ENCODE measurements at regions not wholly inside any gene's neighbourhood (a gene's known extent, or its start where the extent isn't known, plus 50 kb on each side); places are given as distances from the start of the nearest gene placed in this dataset.

DNA sequence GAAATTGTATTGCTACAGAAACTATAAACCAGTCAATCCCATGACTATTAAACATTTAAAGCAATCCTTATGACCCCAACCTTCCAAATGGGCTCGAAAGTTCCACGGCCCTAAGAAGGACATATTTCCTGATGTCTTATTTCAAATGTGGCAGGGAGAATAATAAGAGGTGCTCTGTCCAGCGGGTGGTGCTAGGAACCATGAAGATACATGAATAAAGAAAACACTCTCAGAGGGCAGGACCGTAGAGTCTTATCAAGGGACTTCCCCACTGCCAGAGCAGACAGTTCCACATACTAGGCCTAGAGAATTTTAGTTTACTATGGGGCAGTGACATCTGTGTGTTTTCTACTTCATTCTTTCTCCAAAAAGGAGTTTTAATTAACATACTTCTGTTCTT, 187.1 kb upstream of the PIK3C3 start:
- dilution Hi-C loops (cut with MboI; ENCODE audit: extremely low pct_ligation_motif_present, low sequenced_read_pairs) (no loop called here), intact Hi-C loops (cut with micrococcal nuclease) (no loop called here)
- H3K9me3 ChIP-seq (replicated peaks; ENCODE audit: control insufficient read depth, insufficient read depth, low read length): no peaks in the 10 kb centered on the region
- POLR2A ChIA-PET: no interaction called here
- FAIRE-seq: no peak
- no peaks in the 10 kb centered on the region for H3K9me1 ChIP-seq (replicated peaks; ENCODE audit: control insufficient read depth, extremely low read depth, insufficient read depth, low read length)
- H4K20me1 ChIP-seq (replicated peaks; ENCODE audit: control insufficient read depth, extremely low read depth, insufficient read depth, low read length): no peaks in the 10 kb centered on the region
- H3K27me3 ChIP-seq (ENCODE audit: control insufficient read depth in 2 of 2, insufficient read depth in 2 of 2, low read length in 2 of 2): peaks cover 0 to 6% of the 10 kb centered on the region in 2 experiments
- TF ChIP-seq FOS (IDR thresholded peaks at IDR 0.05; ENCODE audit: borderline replicate concordance, insufficient read depth, low read length): no peak
- no peak for TF ChIP-seq POLR2AphosphoS5 (IDR thresholded peaks at IDR 0.05; ENCODE audit: insufficient read depth, low read depth, low read length)
- TF ChIP-seq JUN (IDR thresholded peaks at IDR 0.05; ENCODE audit: borderline replicate concordance, insufficient read depth, insufficient read length, low read depth): no peak
- TF ChIP-seq, protein P1, sequence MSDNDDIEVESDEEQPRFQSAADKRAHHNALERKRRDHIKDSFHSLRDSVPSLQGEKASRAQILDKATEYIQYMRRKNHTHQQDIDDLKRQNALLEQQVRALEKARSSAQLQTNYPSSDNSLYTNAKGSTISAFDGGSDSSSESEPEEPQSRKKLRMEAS (IDR thresholded peaks at IDR 0.05; ENCODE audit: insufficient read depth, insufficient read length): no peak
- TF ChIP-seq POLR2A (IDR thresholded peaks at IDR 0.05; ENCODE audit: low read depth, low read length): no peak
- no peaks in the 10 kb centered on the region for H3K4me1 ChIP-seq (ENCODE audit: control insufficient read depth, extremely low read depth, insufficient read depth, low read length)
- no peak overlapping the region for H3K27ac ChIP-seq (ENCODE audit: insufficient read depth, low read depth, low read length)
- H3K79me2 ChIP-seq (ENCODE audit: control insufficient read depth, insufficient read depth, low read length): no peaks in the 10 kb centered on the region
- no peak overlapping the region for H2AFZ ChIP-seq (ENCODE audit: low read depth, low read length)
- H3K4me3 ChIP-seq (replicated peaks in 1 of 3; ENCODE audit: insufficient read depth in 1 of 3, low read depth in 1 of 3, low read length in 3 of 3): no peak overlapping the region
- no peak overlapping the region for H3K9ac ChIP-seq (replicated peaks; ENCODE audit: extremely low read depth, insufficient read depth, low read length)
- no peak overlapping the region for H3K4me2 ChIP-seq (ENCODE audit: insufficient read depth, low read length)
- no peaks in the 10 kb centered on the region for H3K36me3 ChIP-seq (ENCODE audit: control insufficient read depth in 2 of 2, extremely low read depth in 1 of 2, insufficient read depth in 2 of 2, low read length in 2 of 2)
- no TSS peak for BruUV-seq (replicated peaks)
- DNase-seq (ENCODE audit: low read depth, low spot score): no peak
- CTCF ChIA-PET: no interaction called here

DNA sequence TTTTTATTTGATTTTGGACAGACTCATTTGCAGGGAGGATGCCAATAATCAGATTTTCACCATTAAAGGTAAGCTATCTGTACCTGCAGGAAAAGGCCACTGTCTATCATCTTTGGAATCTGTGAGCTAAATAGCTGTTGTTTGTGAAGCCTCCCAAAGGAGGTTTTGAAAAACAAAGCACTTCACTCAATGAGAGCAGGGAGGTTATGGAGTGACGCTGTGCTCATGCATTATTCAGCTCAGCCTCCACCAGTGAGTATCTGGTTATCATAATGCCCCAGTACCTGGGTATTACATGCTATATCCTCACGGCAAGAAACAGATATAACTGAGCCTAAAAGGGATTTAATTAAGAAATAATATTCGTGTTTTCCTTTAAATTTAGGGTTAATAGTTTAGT, 189.6 kb upstream of the PIK3C3 start:
- Histone ChIP-seq H3K79me2 (ENCODE audit: control insufficient read depth, insufficient read depth, low read length) (no peaks in the 10 kb centered on the region), H3K36me3 (ENCODE audit: control insufficient read depth in 2 of 2, extremely low read depth in 1 of 2, insufficient read depth in 2 of 2, low read length in 2 of 2) (no peaks in the 10 kb centered on the region), H3K4me3 (replicated peaks in 1 of 3; ENCODE audit: insufficient read depth in 1 of 3, low read depth in 1 of 3, low read length in 3 of 3) (no peak overlapping the region), H3K9me1 (replicated peaks; ENCODE audit: control insufficient read depth, extremely low read depth, insufficient read depth, low read length) (no peaks in the 10 kb centered on the region), H3K4me1 (ENCODE audit: control insufficient read depth, extremely low read depth, insufficient read depth, low read length) (no peaks in the 10 kb centered on the region), H3K27ac (ENCODE audit: insufficient read depth, low read depth, low read length) (no peak overlapping the region), H3K9ac (replicated peaks; ENCODE audit: extremely low read depth, insufficient read depth, low read length) (no peak overlapping the region), H4K20me1 (replicated peaks; ENCODE audit: control insufficient read depth, extremely low read depth, insufficient read depth, low read length) (no peaks in the 10 kb centered on the region), H3K4me2 (ENCODE audit: insufficient read depth, low read length) (no peak overlapping the region), H3K27me3 (ENCODE audit: control insufficient read depth in 2 of 2, insufficient read depth in 2 of 2, low read length in 2 of 2) (peaks cover 0 to 8% of the 10 kb centered on the region in 2 experiments), H2AFZ (ENCODE audit: low read depth, low read length) (no peak overlapping the region), H3K9me3 (replicated peaks; ENCODE audit: control insufficient read depth, insufficient read depth, low read length) (no peaks in the 10 kb centered on the region)
- no TSS peak for BruUV-seq (replicated peaks)
- ChIA-PET CTCF (no interaction called here), POLR2A (no interaction called here)
- FAIRE-seq (no peak), DNase-seq (ENCODE audit: low read depth, low spot score) (no peak)
- TF ChIP-seq, protein P2, sequence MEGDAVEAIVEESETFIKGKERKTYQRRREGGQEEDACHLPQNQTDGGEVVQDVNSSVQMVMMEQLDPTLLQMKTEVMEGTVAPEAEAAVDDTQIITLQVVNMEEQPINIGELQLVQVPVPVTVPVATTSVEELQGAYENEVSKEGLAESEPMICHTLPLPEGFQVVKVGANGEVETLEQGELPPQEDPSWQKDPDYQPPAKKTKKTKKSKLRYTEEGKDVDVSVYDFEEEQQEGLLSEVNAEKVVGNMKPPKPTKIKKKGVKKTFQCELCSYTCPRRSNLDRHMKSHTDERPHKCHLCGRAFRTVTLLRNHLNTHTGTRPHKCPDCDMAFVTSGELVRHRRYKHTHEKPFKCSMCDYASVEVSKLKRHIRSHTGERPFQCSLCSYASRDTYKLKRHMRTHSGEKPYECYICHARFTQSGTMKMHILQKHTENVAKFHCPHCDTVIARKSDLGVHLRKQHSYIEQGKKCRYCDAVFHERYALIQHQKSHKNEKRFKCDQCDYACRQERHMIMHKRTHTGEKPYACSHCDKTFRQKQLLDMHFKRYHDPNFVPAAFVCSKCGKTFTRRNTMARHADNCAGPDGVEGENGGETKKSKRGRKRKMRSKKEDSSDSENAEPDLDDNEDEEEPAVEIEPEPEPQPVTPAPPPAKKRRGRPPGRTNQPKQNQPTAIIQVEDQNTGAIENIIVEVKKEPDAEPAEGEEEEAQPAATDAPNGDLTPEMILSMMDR (IDR thresholded peaks at IDR 0.05; ENCODE audit: extremely low read depth in 1 of 2, insufficient read depth in 1 of 2, low read depth in 1 of 2, low read length in 2 of 2): no peak
- TF ChIP-seq EZH2 (IDR thresholded peaks at IDR 0.05; ENCODE audit: borderline replicate concordance, low read depth, low read length, severe bottlenecking) (no peak), POLR2A (IDR thresholded peaks at IDR 0.05; ENCODE audit: low read depth, low read length) (no peak), JUN (IDR thresholded peaks at IDR 0.05; ENCODE audit: borderline replicate concordance, insufficient read depth, insufficient read length, low read depth) (no peak), MYC (IDR thresholded peaks at IDR 0.05; ENCODE audit: low read depth, low read length) (no peak), GATA2 (IDR thresholded peaks at IDR 0.05; ENCODE audit: insufficient read depth, insufficient read length, low read depth, low read length) (no peak), FOS (IDR thresholded peaks at IDR 0.05; ENCODE audit: borderline replicate concordance, insufficient read depth, low read length) (no peak), POLR2AphosphoS5 (IDR thresholded peaks at IDR 0.05; ENCODE audit: insufficient read depth, low read depth, low read length) (no peak)
- TF ChIP-seq, protein P1 (IDR thresholded peaks at IDR 0.05; ENCODE audit: insufficient read depth, insufficient read length): no peak
- dilution Hi-C loops (cut with MboI; ENCODE audit: extremely low pct_ligation_motif_present, low sequenced_read_pairs): no loop called here
- intact Hi-C loops (cut with micrococcal nuclease): no loop called here

All from endothelial cell of umbilical vein (primary cell).